WTC11 (cell line): ENCODE measurements at regions not wholly inside any gene's neighbourhood (a gene's known extent, or its start where the extent isn't known, plus 50 kb on each side); places are given as distances from the start of the nearest gene placed in this dataset.

ENCODE experiments used
- ATAC-seq: fragments of 200-7000 bp; cut with Tn5 transposase; 2 replicates; pipeline ENCODE4 v1.10.0; 2021; ENCODE audit warnings: mild to moderate bottlenecking, moderate library complexity
- CTCF ChIA-PET: fragments of 300-600 bp; sonication (Branson Sonifier 250); formaldehyde crosslinking; loops from one replicate; lab custom pipeline; 2021; ENCODE audit warnings: antibody characterized with exemption; lab: Charles Lee
- POLR2A ChIA-PET: fragments of 350-600 bp; sonication (Branson Sonifier 250); formaldehyde crosslinking; loops from one replicate; lab custom pipeline; 2021; ENCODE audit warnings: antibody characterized with exemption; lab: Charles Lee
- DNase-seq: peaks from one replicate; pipeline ENCODE4 v3.0.0; 2021; ENCODE audit warnings: low spot score
- H3K27ac Mint-ChIP-seq: 2 replicates; pipeline ENCODE4 v1.8.0; 2021; ENCODE audit warnings: mixed read lengths
- H3K27me3 Mint-ChIP-seq: 2 replicates; pipeline ENCODE4 v1.8.0; 2021; ENCODE audit warnings: low read depth, mild to moderate bottlenecking, moderate library complexity, mixed read lengths
- H3K36me3 Mint-ChIP-seq: 2 replicates; pipeline ENCODE4 v1.8.0; 2021; ENCODE audit warnings: mixed read lengths
- H3K4me1 Mint-ChIP-seq: 2 replicates; pipeline ENCODE4 v1.8.0; 2022; ENCODE audit warnings: mixed read lengths
- H3K4me3 Mint-ChIP-seq: 2 replicates; pipeline ENCODE4 v1.8.0; 2021; ENCODE audit warnings: mild to moderate bottlenecking, moderate library complexity, mixed read lengths
- H3K9me3 Mint-ChIP-seq: 2 replicates; pipeline ENCODE4 v1.8.0; 2021; ENCODE audit warnings: mixed read lengths
- AR ChIP-seq: fragments of 250-450 bp; sonication (Bioruptor Pico); IDR thresholded peaks from 2 replicates; pipeline ENCODE4 v1.9.0; 2021; ENCODE audit warnings: mild to moderate bottlenecking
- E2F5 ChIP-seq: sonication (generic); formaldehyde crosslinking; IDR thresholded peaks from 2 replicates; pipeline ENCODE4 v1.8.1; 2022; ENCODE audit warnings: mild to moderate bottlenecking, moderate library complexity, missing genetic modification reagents
- GABPB1 ChIP-seq: sonication (generic); formaldehyde crosslinking; IDR thresholded peaks from 2 replicates; pipeline ENCODE4 v1.8.1; 2023; ENCODE audit warnings: mild to moderate bottlenecking, missing genetic modification reagents
- HMGA2 ChIP-seq: fragments of 250-450 bp; sonication (Bioruptor Pico); IDR thresholded peaks from 2 replicates; pipeline ENCODE4 v1.4.0; 2021; ENCODE audit warnings: mild to moderate bottlenecking, moderate library complexity
- MXD4 ChIP-seq: fragments of 250-450 bp; sonication (Bioruptor Pico); IDR thresholded peaks from 2 replicates; pipeline ENCODE4 v1.8.0; 2021; ENCODE audit warnings: mild to moderate bottlenecking, moderate library complexity, borderline replicate concordance
- NR2C2 ChIP-seq: sonication (generic); formaldehyde crosslinking; IDR thresholded peaks from 2 replicates; pipeline ENCODE4 v1.8.0; 2022; ENCODE audit warnings: mild to moderate bottlenecking, missing genetic modification reagents
- RORB ChIP-seq: fragments of 250-450 bp; sonication (Bioruptor Pico); IDR thresholded peaks from 2 replicates; pipeline ENCODE4 v1.9.0; 2021; ENCODE audit warnings: mild to moderate bottlenecking
- TEAD1 ChIP-seq: sonication (generic); formaldehyde crosslinking; IDR thresholded peaks from 2 replicates; pipeline ENCODE4 v1.8.0; 2022; ENCODE audit warnings: mild to moderate bottlenecking, missing genetic modification reagents
- TF ChIP-seq, protein P1 (sequence below): sonication (generic); formaldehyde crosslinking; IDR thresholded peaks from 2 replicates; pipeline ENCODE4 v1.8.0; 2022; ENCODE audit warnings: mild to moderate bottlenecking, missing genetic modification reagents
- TF ChIP-seq, protein P2 (sequence below): sonication (generic); formaldehyde crosslinking; IDR thresholded peaks from 2 replicates; pipeline ENCODE4 v1.8.0; 2023; ENCODE audit warnings: missing genetic modification reagents
- TF ChIP-seq, protein P3 (sequence below): sonication (generic); formaldehyde crosslinking; IDR thresholded peaks from 2 replicates; pipeline ENCODE4 v1.8.1; 2023; ENCODE audit warnings: mild to moderate bottlenecking, moderate library complexity, missing genetic modification reagents
- TF ChIP-seq, protein P4 (sequence below): sonication (generic); formaldehyde crosslinking; IDR thresholded peaks from 2 replicates; pipeline ENCODE4 v1.8.1; 2022; ENCODE audit warnings: low read depth, missing genetic modification reagents, borderline replicate concordance
- TF ChIP-seq, protein P5 (sequence below): sonication (generic); formaldehyde crosslinking; IDR thresholded peaks from 2 replicates; pipeline ENCODE4 v1.8.0; 2023; ENCODE audit warnings: mild to moderate bottlenecking, missing genetic modification reagents
- TF ChIP-seq, protein P6 (sequence below): sonication (generic); formaldehyde crosslinking; IDR thresholded peaks from 2 replicates; pipeline ENCODE4 v1.8.1; 2023; ENCODE audit warnings: mild to moderate bottlenecking, missing genetic modification reagents
- TF ChIP-seq, protein P7 (sequence below): fragments of 200-600 bp; IDR thresholded peaks from 2 replicates; pipeline ENCODE4 v1.8.0; 2022; ENCODE audit warnings: antibody characterized with exemption

- ChIA-PET CTCF (no interaction called here), POLR2A (no interaction called here)
Observed at GRCh38 chr3:117990627-117991026, 1044.0 kb downstream of the IGSF11 start.

DNA sequence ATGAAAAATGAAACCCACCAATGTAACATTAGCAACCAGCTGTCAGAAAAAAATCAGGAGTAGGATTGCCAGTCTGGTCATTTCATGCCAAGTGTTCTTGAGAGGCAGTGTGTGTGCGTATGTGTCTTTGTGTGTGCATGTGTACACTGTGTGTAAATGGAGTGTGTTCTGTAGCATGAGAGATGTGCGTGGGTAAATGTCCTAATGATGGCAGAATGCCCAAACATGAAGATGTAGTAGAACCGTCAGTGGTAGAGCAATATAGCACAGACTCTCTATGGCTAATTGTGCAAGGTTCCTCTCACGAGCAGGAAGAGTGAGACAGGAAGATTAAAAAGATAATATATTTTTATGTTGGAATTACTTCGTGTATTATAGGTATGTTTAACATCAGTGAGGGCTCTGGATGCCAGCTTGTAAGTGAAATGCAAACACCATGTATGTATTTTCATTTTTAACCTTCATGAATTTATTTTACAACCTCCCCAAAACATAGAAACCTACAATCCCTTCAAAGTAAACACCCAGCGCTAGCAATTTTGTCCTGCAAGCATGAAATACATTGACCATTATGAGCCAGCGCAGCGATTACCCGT, 1038.7 kb downstream of the IGSF11 start:
- Mint-ChIP-seq H3K4me1 (peaks cover 5% of the 10 kb centered on the region), H3K4me3 (no peak overlapping the region), H3K9me3 (no peaks in the 10 kb centered on the region), H3K27ac (no peak overlapping the region), H3K36me3 (no peaks in the 10 kb centered on the region), H3K27me3 (no peaks in the 10 kb centered on the region)
- ATAC-seq (no peak), DNase-seq (no peak)
- ChIA-PET CTCF (interaction anchor here (2.2 kb wide), 1 partner anchor 1225 kb away, joined by 9 read pairs; no protein-coding TSS in a partner anchor), POLR2A (no interaction called here)
- TF ChIP-seq, protein P1, sequence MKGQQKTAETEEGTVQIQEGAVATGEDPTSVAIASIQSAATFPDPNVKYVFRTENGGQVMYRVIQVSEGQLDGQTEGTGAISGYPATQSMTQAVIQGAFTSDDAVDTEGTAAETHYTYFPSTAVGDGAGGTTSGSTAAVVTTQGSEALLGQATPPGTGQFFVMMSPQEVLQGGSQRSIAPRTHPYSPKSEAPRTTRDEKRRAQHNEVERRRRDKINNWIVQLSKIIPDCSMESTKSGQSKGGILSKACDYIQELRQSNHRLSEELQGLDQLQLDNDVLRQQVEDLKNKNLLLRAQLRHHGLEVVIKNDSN = no peak
- TF ChIP-seq, protein P2, sequence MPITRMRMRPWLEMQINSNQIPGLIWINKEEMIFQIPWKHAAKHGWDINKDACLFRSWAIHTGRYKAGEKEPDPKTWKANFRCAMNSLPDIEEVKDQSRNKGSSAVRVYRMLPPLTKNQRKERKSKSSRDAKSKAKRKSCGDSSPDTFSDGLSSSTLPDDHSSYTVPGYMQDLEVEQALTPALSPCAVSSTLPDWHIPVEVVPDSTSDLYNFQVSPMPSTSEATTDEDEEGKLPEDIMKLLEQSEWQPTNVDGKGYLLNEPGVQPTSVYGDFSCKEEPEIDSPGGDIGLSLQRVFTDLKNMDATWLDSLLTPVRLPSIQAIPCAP (CRISPR knock-in tag) = no peak
- TF ChIP-seq AR (CRISPR knock-in tag) (no peak), RORB (CRISPR knock-in tag) (no peak), GABPB1 (CRISPR knock-in tag) (no peak), TEAD1 (no peak), HMGA2 (CRISPR knock-in tag) (no peak)
- TF ChIP-seq, protein P3, sequence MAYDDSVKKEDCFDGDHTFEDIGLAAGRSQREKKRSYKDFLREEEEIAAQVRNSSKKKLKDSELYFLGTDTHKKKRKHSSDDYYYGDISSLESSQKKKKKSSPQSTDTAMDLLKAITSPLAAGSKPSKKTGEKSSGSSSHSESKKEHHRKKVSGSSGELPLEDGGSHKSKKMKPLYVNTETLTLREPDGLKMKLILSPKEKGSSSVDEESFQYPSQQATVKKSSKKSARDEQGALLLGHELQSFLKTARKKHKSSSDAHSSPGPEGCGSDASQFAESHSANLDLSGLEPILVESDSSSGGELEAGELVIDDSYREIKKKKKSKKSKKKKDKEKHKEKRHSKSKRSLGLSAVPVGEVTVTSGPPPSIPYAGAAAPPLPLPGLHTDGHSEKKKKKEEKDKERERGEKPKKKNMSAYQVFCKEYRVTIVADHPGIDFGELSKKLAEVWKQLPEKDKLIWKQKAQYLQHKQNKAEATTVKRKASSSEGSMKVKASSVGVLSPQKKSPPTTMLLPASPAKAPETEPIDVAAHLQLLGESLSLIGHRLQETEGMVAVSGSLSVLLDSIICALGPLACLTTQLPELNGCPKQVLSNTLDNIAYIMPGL (CRISPR knock-in tag) = no peak

More at GRCh38 chr3:117990627-117991026, 1044.0 kb downstream of the IGSF11 start:
- no peak for TF ChIP-seq MXD4 (CRISPR knock-in tag)
- TF ChIP-seq, protein P4, sequence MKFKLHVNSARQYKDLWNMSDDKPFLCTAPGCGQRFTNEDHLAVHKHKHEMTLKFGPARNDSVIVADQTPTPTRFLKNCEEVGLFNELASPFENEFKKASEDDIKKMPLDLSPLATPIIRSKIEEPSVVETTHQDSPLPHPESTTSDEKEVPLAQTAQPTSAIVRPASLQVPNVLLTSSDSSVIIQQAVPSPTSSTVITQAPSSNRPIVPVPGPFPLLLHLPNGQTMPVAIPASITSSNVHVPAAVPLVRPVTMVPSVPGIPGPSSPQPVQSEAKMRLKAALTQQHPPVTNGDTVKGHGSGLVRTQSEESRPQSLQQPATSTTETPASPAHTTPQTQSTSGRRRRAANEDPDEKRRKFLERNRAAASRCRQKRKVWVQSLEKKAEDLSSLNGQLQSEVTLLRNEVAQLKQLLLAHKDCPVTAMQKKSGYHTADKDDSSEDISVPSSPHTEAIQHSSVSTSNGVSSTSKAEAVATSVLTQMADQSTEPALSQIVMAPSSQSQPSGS (CRISPR knock-in tag) = no peak
- TF ChIP-seq, protein P5, sequence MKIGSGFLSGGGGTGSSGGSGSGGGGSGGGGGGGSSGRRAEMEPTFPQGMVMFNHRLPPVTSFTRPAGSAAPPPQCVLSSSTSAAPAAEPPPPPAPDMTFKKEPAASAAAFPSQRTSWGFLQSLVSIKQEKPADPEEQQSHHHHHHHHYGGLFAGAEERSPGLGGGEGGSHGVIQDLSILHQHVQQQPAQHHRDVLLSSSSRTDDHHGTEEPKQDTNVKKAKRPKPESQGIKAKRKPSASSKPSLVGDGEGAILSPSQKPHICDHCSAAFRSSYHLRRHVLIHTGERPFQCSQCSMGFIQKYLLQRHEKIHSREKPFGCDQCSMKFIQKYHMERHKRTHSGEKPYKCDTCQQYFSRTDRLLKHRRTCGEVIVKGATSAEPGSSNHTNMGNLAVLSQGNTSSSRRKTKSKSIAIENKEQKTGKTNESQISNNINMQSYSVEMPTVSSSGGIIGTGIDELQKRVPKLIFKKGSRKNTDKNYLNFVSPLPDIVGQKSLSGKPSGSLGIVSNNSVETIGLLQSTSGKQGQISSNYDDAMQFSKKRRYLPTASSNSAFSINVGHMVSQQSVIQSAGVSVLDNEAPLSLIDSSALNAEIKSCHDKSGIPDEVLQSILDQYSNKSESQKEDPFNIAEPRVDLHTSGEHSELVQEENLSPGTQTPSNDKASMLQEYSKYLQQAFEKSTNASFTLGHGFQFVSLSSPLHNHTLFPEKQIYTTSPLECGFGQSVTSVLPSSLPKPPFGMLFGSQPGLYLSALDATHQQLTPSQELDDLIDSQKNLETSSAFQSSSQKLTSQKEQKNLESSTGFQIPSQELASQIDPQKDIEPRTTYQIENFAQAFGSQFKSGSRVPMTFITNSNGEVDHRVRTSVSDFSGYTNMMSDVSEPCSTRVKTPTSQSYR (CRISPR knock-in tag) = no peak
- no peak for TF ChIP-seq E2F5
- TF ChIP-seq, protein P6, sequence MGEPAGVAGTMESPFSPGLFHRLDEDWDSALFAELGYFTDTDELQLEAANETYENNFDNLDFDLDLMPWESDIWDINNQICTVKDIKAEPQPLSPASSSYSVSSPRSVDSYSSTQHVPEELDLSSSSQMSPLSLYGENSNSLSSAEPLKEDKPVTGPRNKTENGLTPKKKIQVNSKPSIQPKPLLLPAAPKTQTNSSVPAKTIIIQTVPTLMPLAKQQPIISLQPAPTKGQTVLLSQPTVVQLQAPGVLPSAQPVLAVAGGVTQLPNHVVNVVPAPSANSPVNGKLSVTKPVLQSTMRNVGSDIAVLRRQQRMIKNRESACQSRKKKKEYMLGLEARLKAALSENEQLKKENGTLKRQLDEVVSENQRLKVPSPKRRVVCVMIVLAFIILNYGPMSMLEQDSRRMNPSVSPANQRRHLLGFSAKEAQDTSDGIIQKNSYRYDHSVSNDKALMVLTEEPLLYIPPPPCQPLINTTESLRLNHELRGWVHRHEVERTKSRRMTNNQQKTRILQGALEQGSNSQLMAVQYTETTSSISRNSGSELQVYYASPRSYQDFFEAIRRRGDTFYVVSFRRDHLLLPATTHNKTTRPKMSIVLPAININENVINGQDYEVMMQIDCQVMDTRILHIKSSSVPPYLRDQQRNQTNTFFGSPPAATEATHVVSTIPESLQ (CRISPR knock-in tag) = no peak
- no peak for TF ChIP-seq NR2C2 (CRISPR knock-in tag)
- TF ChIP-seq, protein P7, sequence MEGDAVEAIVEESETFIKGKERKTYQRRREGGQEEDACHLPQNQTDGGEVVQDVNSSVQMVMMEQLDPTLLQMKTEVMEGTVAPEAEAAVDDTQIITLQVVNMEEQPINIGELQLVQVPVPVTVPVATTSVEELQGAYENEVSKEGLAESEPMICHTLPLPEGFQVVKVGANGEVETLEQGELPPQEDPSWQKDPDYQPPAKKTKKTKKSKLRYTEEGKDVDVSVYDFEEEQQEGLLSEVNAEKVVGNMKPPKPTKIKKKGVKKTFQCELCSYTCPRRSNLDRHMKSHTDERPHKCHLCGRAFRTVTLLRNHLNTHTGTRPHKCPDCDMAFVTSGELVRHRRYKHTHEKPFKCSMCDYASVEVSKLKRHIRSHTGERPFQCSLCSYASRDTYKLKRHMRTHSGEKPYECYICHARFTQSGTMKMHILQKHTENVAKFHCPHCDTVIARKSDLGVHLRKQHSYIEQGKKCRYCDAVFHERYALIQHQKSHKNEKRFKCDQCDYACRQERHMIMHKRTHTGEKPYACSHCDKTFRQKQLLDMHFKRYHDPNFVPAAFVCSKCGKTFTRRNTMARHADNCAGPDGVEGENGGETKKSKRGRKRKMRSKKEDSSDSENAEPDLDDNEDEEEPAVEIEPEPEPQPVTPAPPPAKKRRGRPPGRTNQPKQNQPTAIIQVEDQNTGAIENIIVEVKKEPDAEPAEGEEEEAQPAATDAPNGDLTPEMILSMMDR = no peak
- no peak for DNase-seq
- no peak overlapping the region for H3K27ac Mint-ChIP-seq
- H3K4me1 Mint-ChIP-seq = no peaks in the 10 kb centered on the region
- ATAC-seq = no peak
- no peaks in the 10 kb centered on the region for H3K27me3 Mint-ChIP-seq
- no peak overlapping the region for H3K4me3 Mint-ChIP-seq
- H3K36me3 Mint-ChIP-seq = no peaks in the 10 kb centered on the region
- no peaks in the 10 kb centered on the region for H3K9me3 Mint-ChIP-seq
